Ishikawa (cell line): ENCODE measurements at regions not wholly inside any gene's neighbourhood (a gene's known extent, or its start where the extent isn't known, plus 50 kb on each side); places are given as distances from the start of the nearest gene placed in this dataset.

Experiments
- CEBPB ChIP-seq: IDR thresholded peaks from 2 replicates; pipeline ENCODE4 v1.6.1; 2012
- CREB1 ChIP-seq: IDR thresholded peaks from 2 replicates; pipeline ENCODE4 v1.6.1; 2012; ENCODE audit warnings: low read depth
- EGR1 ChIP-seq: IDR thresholded peaks from 2 replicates; pipeline ENCODE4 v1.6.1; 2012
- EP300 ChIP-seq: IDR thresholded peaks from 2 replicates; pipeline ENCODE4 v1.6.1; 2012; ENCODE audit warnings: borderline replicate concordance
- FOXM1 ChIP-seq: IDR thresholded peaks from 2 replicates; pipeline ENCODE4 v1.6.1; 2012; ENCODE audit warnings: low read depth, borderline replicate concordance
- MAX ChIP-seq: IDR thresholded peaks from 2 replicates; pipeline ENCODE4 v1.6.1; 2012
- NFIC ChIP-seq: IDR thresholded peaks from 2 replicates; pipeline ENCODE4 v1.6.1; 2012
- RAD21 ChIP-seq: IDR thresholded peaks from 2 replicates; pipeline ENCODE4 v1.6.1; 2012; ENCODE audit warnings: low read depth
- REST ChIP-seq: IDR thresholded peaks from 2 replicates; pipeline ENCODE4 v1.6.1; 2012; ENCODE audit warnings: low read depth, mild to moderate bottlenecking
- TAF1 ChIP-seq: IDR thresholded peaks from 2 replicates; pipeline ENCODE4 v1.6.1; 2012; ENCODE audit warnings: low read depth, mild to moderate bottlenecking
- TCF12 ChIP-seq: IDR thresholded peaks from 2 replicates; pipeline ENCODE4 v1.6.1; 2012; ENCODE audit warnings: low read depth
- TEAD4 ChIP-seq: IDR thresholded peaks from 2 replicates; pipeline ENCODE4 v1.6.1; 2012
- USF1 ChIP-seq: IDR thresholded peaks from 2 replicates; pipeline ENCODE4 v1.6.1; 2012
- YY1 ChIP-seq: IDR thresholded peaks from 2 replicates; pipeline ENCODE4 v1.6.1; 2012; ENCODE audit warnings: low read depth
- ZBTB7A ChIP-seq: IDR thresholded peaks from 2 replicates; pipeline ENCODE4 v1.6.1; 2012; ENCODE audit warnings: low read depth

GRCh38 chrX:145682518-145683298 is 134.9 kb upstream of the SLITRK2 start:
- TF ChIP-seq ZBTB7A (no peak), REST (no peak), FOXM1 (no peak), CEBPB (no peak), EP300 (no peak), TAF1 (no peak), TCF12 (no peak), YY1 (no peak), USF1 (no peak), RAD21 (no peak), NFIC (no peak), TEAD4 (no peak)

- TF ChIP-seq NFIC, result no peak
- TF ChIP-seq MAX, result no peak
- no peak for TF ChIP-seq ZBTB7A
- no peak for TF ChIP-seq TAF1
- TF ChIP-seq USF1, result no peak
- no peak for TF ChIP-seq TCF12
- TF ChIP-seq RAD21, result no peak
- TF ChIP-seq YY1, result no peak
- TF ChIP-seq EGR1, result no peak
- no peak for TF ChIP-seq TEAD4
- no peak for TF ChIP-seq FOXM1
- TF ChIP-seq CEBPB, result no peak
- no peak for TF ChIP-seq CREB1
- no peak for TF ChIP-seq REST
Observed at GRCh38 chrX:145687146-145687545, 130.5 kb upstream of the SLITRK2 start.

GRCh38 chrX:145687707-145688106 is 129.9 kb upstream of the SLITRK2 start:
- TF ChIP-seq TEAD4 (no peak), CEBPB (no peak), CREB1 (no peak), EGR1 (no peak), EP300 (no peak), FOXM1 (no peak), ZBTB7A (no peak), NFIC (no peak), TAF1 (no peak), TCF12 (no peak), USF1 (no peak), REST (no peak), YY1 (no peak), MAX (no peak), RAD21 (no peak)

- no peak for TF ChIP-seq CREB1
- TF ChIP-seq EGR1, result no peak
- TF ChIP-seq MAX, result no peak
Observed at GRCh38 chrX:145694048-145694447, 123.6 kb upstream of the SLITRK2 start.
